H1 (cell line): ENCODE measurements at regions not wholly inside any gene's neighbourhood (a gene's known extent, or its start where the extent isn't known, plus 50 kb on each side); places are given as distances from the start of the nearest gene placed in this dataset.

ENCODE experiments used
- CTCF ChIA-PET: fragments of 300-600 bp; sonication (Branson Sonifier 250); formaldehyde crosslinking; loops from one replicate; lab custom pipeline; 2021; ENCODE audit not compliant: partially characterized antibody; lab: Charles Lee
- POLR2A ChIA-PET: fragments of 300-600 bp; sonication (Branson Sonifier 250); formaldehyde crosslinking; loops from one replicate; lab custom pipeline; 2021; ENCODE audit warnings: inconsistent platforms; ENCODE audit not compliant: partially characterized antibody; lab: Charles Lee
- DNase-seq, 2 experiments: peaks; one replicate each; pipeline versions ENCODE4 v3.0.0 to v3.0.0-alpha.2; 2010 to 2022; ENCODE audit warnings: low spot score in 2 of 2, low read depth in 1 of 2, mixed read lengths in 1 of 2
- FAIRE-seq: peaks from 2 replicates; lab custom pipeline; 2011; peaks lifted over from hg19 to GRCh38; lab: Jason Lieb, UNC
- H2AFZ ChIP-seq: 2 replicates; pipeline ENCODE4 v1.8.1; 2012; ENCODE audit warnings: low read length, inconsistent platforms
- H2AK5ac ChIP-seq: 2 replicates; pipeline ENCODE4 v1.6.1; 2013; ENCODE audit warnings: low read depth, low read length
- H2BK120ac ChIP-seq: replicated peaks from 2 replicates; pipeline ENCODE3; 2013; ENCODE audit warnings: low read depth, low read length, inconsistent platforms
- H2BK12ac ChIP-seq: 2 replicates; pipeline ENCODE4 v1.6.1; 2013; ENCODE audit warnings: low read depth, low read length
- H2BK15ac ChIP-seq: 2 replicates; pipeline ENCODE4 v1.6.1; 2013; ENCODE audit warnings: low read length
- H2BK20ac ChIP-seq: 2 replicates; pipeline ENCODE4 v1.6.1; 2013; ENCODE audit warnings: low read length
- H2BK5ac ChIP-seq: 2 replicates; pipeline ENCODE4 v1.6.1; 2013; ENCODE audit warnings: low read depth, low read length
- H3K14ac ChIP-seq: 2 replicates; pipeline ENCODE4 v1.6.1; 2013; ENCODE audit warnings: inconsistent platforms; ENCODE audit not compliant: insufficient read length
- H3K18ac ChIP-seq: 2 replicates; pipeline ENCODE4 v1.6.1; 2013; ENCODE audit warnings: low read length; ENCODE audit errors: extremely low read depth
- H3K23ac ChIP-seq: 2 replicates; pipeline ENCODE4 v1.6.1; 2013; ENCODE audit warnings: inconsistent platforms; ENCODE audit not compliant: insufficient read length
- H3K23me2 ChIP-seq: 2 replicates; pipeline ENCODE4 v1.6.1; 2013; ENCODE audit warnings: low read depth, low read length
- H3K27ac ChIP-seq: 2 replicates; pipeline ENCODE4 v1.6.1; 2011; ENCODE audit warnings: low read depth, low read length, inconsistent platforms
- H3K27me3 ChIP-seq, 4 experiments: replicated peaks in 1 of 4; 1 replicate in 1 of 4; 2 replicates in 3 of 4; pipeline versions ENCODE4 v1.6.1 to v1.8.1; 2011 to 2013; ENCODE audit warnings: low read length in 3 of 4, mild to moderate bottlenecking in 3 of 4, inconsistent platforms in 2 of 4, mixed read lengths in 2 of 4, moderate library complexity in 1 of 4; ENCODE audit not compliant: control insufficient read depth in 3 of 4, insufficient read depth in 3 of 4; ENCODE audit errors: extremely low read depth in 1 of 4
- H3K36me3 ChIP-seq, 4 experiments: 2 replicates each; pipeline versions ENCODE4 v1.6.1 to v1.8.1; 2011 to 2013; ENCODE audit warnings: mild to moderate bottlenecking in 4 of 4, low read length in 3 of 4, moderate library complexity in 2 of 4, control low read depth in 1 of 4, inconsistent platforms in 1 of 4; ENCODE audit not compliant: insufficient read depth in 4 of 4, control insufficient read depth in 2 of 4
- H3K4ac ChIP-seq: replicated peaks from 2 replicates; pipeline ENCODE3; 2013; ENCODE audit warnings: low read length, low read depth, mixed read lengths, inconsistent platforms; ENCODE audit not compliant: insufficient read length
- H3K4me1 ChIP-seq, 4 experiments: replicated peaks in 1 of 4; 1 replicate in 1 of 4; 2 replicates in 3 of 4; pipeline versions ENCODE4 v1.6.1 to v1.8.1; 2011 to 2013; ENCODE audit warnings: low read length in 3 of 4, inconsistent platforms in 2 of 4, mixed read lengths in 1 of 4; ENCODE audit not compliant: insufficient read depth in 4 of 4, control insufficient read depth in 3 of 4
- H3K4me2 ChIP-seq, 2 experiments: 2 replicates each; pipeline versions ENCODE4 v1.6.1 to v1.8.1; 2011 to 2013; ENCODE audit warnings: low read depth in 2 of 2, low read length in 2 of 2, control low read depth in 1 of 2, inconsistent platforms in 1 of 2, mild to moderate bottlenecking in 1 of 2; ENCODE audit not compliant: insufficient read depth in 1 of 2
- H3K4me3 ChIP-seq, 4 experiments: fragments of 200-600, 300-600 bp in 1 of 4; sonication (generic), shearing (Covaris generic), sonication (Bioruptor Twin) in 1 of 4; 2 replicates each; pipeline versions ENCODE4 v1.5.1 to v1.8.1; 2011 to 2016; ENCODE audit warnings: low read length in 4 of 4, low read depth in 3 of 4, control low read depth in 2 of 4, inconsistent platforms in 2 of 4, mild to moderate bottlenecking in 2 of 4, mixed read lengths in 1 of 4, moderate library complexity in 1 of 4; ENCODE audit not compliant: insufficient read depth in 2 of 4; ENCODE audit errors: extremely low read depth in 1 of 4
- H3K56ac ChIP-seq: replicated peaks from 2 replicates; pipeline ENCODE3; 2013; ENCODE audit warnings: low read depth, mild to moderate bottlenecking, mixed read lengths, low read length, inconsistent platforms; ENCODE audit not compliant: insufficient read length
- H3K79me1 ChIP-seq: 2 replicates; pipeline ENCODE4 v1.6.1; 2013; ENCODE audit warnings: low read depth, low read length, control low read depth
- H3K79me2 ChIP-seq, 2 experiments: 2 replicates each; pipeline versions ENCODE4 v1.6.1 to v1.8.1; 2012 to 2013; ENCODE audit warnings: low read length in 2 of 2, mild to moderate bottlenecking in 2 of 2, inconsistent platforms in 1 of 2; ENCODE audit not compliant: insufficient read depth in 2 of 2, control insufficient read depth in 1 of 2
- H3K9ac ChIP-seq, 4 experiments: replicated peaks in 1 of 4; 1 replicate in 1 of 4; 2 replicates in 3 of 4; pipeline versions ENCODE4 v1.6.1 to v1.8.1; 2011 to 2013; ENCODE audit warnings: low read depth in 3 of 4, low read length in 3 of 4, control low read depth in 2 of 4, mild to moderate bottlenecking in 2 of 4, moderate library complexity in 2 of 4, inconsistent platforms in 1 of 4; ENCODE audit errors: extremely low read depth in 1 of 4
- H3K9me3 ChIP-seq, 2 experiments: 2 replicates each; pipeline versions ENCODE4 v1.6.1 to v1.8.1; 2012 to 2013; ENCODE audit warnings: mild to moderate bottlenecking in 2 of 2, moderate library complexity in 2 of 2, control low read depth in 1 of 2, inconsistent platforms in 1 of 2, low read depth in 1 of 2, low read length in 1 of 2, mixed read lengths in 1 of 2; ENCODE audit not compliant: insufficient read depth in 2 of 2
- H4K20me1 ChIP-seq, 2 experiments: replicated peaks in 1 of 2; 2 replicates each; pipeline versions ENCODE3 to v1.8.1; 2011 to 2013; ENCODE audit warnings: inconsistent platforms in 2 of 2, low read length in 2 of 2, mild to moderate bottlenecking in 1 of 2; ENCODE audit not compliant: insufficient read depth in 2 of 2, control insufficient read depth in 1 of 2
- H4K5ac ChIP-seq: 2 replicates; pipeline ENCODE4 v1.6.1; 2013; ENCODE audit warnings: low read length, low read depth, mixed read lengths, inconsistent platforms; ENCODE audit not compliant: insufficient read length
- H4K8ac ChIP-seq: 2 replicates; pipeline ENCODE4 v1.8.0; 2013; ENCODE audit warnings: mild to moderate bottlenecking, moderate library complexity, low read length, inconsistent platforms; ENCODE audit not compliant: insufficient read depth; ENCODE audit errors: extremely low read depth
- H4K91ac ChIP-seq: replicated peaks from 2 replicates; pipeline ENCODE3; 2013; ENCODE audit warnings: low read length, mixed read lengths, inconsistent platforms; ENCODE audit not compliant: insufficient read length
- CTBP2 ChIP-seq: IDR thresholded peaks from 2 replicates; pipeline ENCODE4 v1.7.0; 2011; ENCODE audit warnings: borderline replicate concordance, mild to moderate bottlenecking, moderate library complexity, mixed read lengths, low read length; ENCODE audit not compliant: insufficient read depth, insufficient read length
- GABPA ChIP-seq: IDR thresholded peaks from 2 replicates; pipeline ENCODE4 v1.6.1; 2011; ENCODE audit warnings: mild to moderate bottlenecking, low read length, moderate library complexity, borderline replicate concordance; ENCODE audit not compliant: insufficient read depth
- KDM1A ChIP-seq: fragments of 200-600, 300-600 bp; sonication (generic); IDR thresholded peaks from 2 replicates; pipeline ENCODE4 v1.7.1; 2016; ENCODE audit warnings: mild to moderate bottlenecking, low read length, borderline replicate concordance
- RNF2 ChIP-seq: fragments of 200-900, 300-1000 bp; sonication (generic); IDR thresholded peaks from 2 replicates; pipeline ENCODE4 v1.7.1; 2016; ENCODE audit warnings: borderline replicate concordance, low read depth, mild to moderate bottlenecking, antibody characterized with exemption, low read length; ENCODE audit not compliant: poor library complexity, severe bottlenecking; ENCODE audit errors: missing control alignments
- TAF7 ChIP-seq: optimal IDR thresholded peaks from 2 replicates; pipeline ENCODE3; 2011; ENCODE audit warnings: low read depth, mild to moderate bottlenecking, inconsistent platforms, low read length, moderate library complexity, borderline replicate concordance
- WGBS, 2 experiments: shearing (Covaris generic) in 1 of 2; methylation state at CpG; one replicate each; pipeline versions ENCODE4 v1.1.6 to v1.1.7; 2013 to 2015; ENCODE audit warnings: low lambda C conversion rate in 2 of 2, mixed read lengths in 2 of 2, inconsistent platforms in 1 of 2, low coverage in 1 of 2, missing lambda C conversion rate in 1 of 2; ENCODE audit not compliant: insufficient replicate concordance in 2 of 2, insufficient coverage in 1 of 2, insufficient read length in 1 of 2; ENCODE audit errors: extremely low coverage in 1 of 2, missing lambda C conversion rate in 1 of 2; 5-methylcytosine and 5-hydroxymethylcytosine counted together

DNA sequence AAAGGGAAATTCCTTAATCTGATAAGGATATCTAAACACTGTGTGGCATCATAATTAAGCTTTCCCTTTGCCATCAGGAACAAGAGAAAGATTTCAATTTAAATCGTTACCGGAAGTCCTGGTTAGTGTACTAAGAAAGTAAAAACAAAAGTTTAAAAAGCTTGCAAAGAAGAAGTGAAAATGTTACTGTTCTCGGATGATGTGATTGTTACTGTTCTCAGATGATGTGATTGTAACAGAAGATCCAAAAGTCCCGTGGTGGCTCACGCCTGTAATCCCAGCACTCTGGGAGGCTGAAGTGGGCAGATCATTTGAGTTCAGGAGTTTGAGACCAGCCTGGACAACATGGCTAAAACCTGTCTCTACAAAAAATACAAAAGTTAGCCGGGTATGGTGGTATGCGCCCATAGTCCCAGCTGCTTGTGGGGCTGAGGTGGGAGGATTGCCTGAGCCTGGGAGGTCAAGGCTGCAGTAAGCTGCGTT lies 62.5 kb downstream of the RGS12 start:
- H3K4ac ChIP-seq = no peak overlapping the region
- DNase-seq (no peak), FAIRE-seq (no peak)
- H2AFZ ChIP-seq = no peak overlapping the region
- 86% methylated on average over 7 of the region's 8 CpGs; no CpG with 5 or more reads in 1 of the 2 experiments for WGBS, 2 experiments
- no peak overlapping the region for H3K27ac ChIP-seq
- POLR2A ChIA-PET = interaction anchor here (1.2 kb wide), 1 partner anchor 9 kb away, joined by 3 read pairs; no protein-coding TSS in a partner anchor
- no peak overlapping the region for H3K18ac ChIP-seq
- no peak overlapping the region for H2BK15ac ChIP-seq
- H3K79me2 ChIP-seq = no peaks in the 10 kb centered on the region
- no peaks in the 10 kb centered on the region for H3K27me3 ChIP-seq
- no peak overlapping the region for H3K23ac ChIP-seq
- no peak overlapping the region for H3K14ac ChIP-seq
- no peak overlapping the region for H2AK5ac ChIP-seq
- CTCF ChIA-PET = interaction anchor here (0.6 to 2.9 kb wide), 7 partner anchors 9 to 84 kb away, joined by 3 to 31 read pairs (median 9); no protein-coding TSS in a partner anchor
- H4K8ac ChIP-seq = no peak overlapping the region
- TF ChIP-seq KDM1A (no peak), CTBP2 (no peak), TAF7 (no peak), RNF2 (no peak), GABPA (no peak)
- H3K56ac ChIP-seq = no peak overlapping the region
- no peaks in the 10 kb centered on the region; the same call in 1 of the 2 replicates for H3K79me1 ChIP-seq
- no peaks in the 10 kb centered on the region for H3K36me3 ChIP-seq
- no peak overlapping the region for H2BK5ac ChIP-seq
- no peak overlapping the region for H2BK20ac ChIP-seq
- H4K5ac ChIP-seq = no peak overlapping the region
- H3K23me2 ChIP-seq = no peaks in the 10 kb centered on the region
- H4K91ac ChIP-seq = no peak overlapping the region
- no peak overlapping the region for H2BK120ac ChIP-seq
- no peak overlapping the region for H3K9ac ChIP-seq
- no peak overlapping the region for H3K4me2 ChIP-seq
- H3K4me1 ChIP-seq = no peaks in the 10 kb centered on the region
- no peak overlapping the region for H2BK12ac ChIP-seq
- H3K9me3 ChIP-seq = no peaks in the 10 kb centered on the region
- no peaks in the 10 kb centered on the region for H4K20me1 ChIP-seq
- no peak overlapping the region for H3K4me3 ChIP-seq
